Suppressor macrophage (primary cell): ENCODE measurements at regions not wholly inside any gene's neighbourhood (a gene's known extent, or its start where the extent isn't known, plus 50 kb on each side); places are given as distances from the start of the nearest gene placed in this dataset.

Source experiments
- DNase-seq, 4 experiments: peaks; one replicate each; pipeline ENCODE4 v3.0.0-alpha.2; 2020 to 2022

- DNase-seq: no peak
These were observed 130.6 kb upstream of the ATP6AP2 start for GRCh38 chrX:40449956-40450706.

- no peak for DNase-seq
These were observed 131.4 kb upstream of the ATP6AP2 start for GRCh38 chrX:40449396-40449795.

GRCh38 chrX:40448793-40449192 lies 132.0 kb upstream of the ATP6AP2 start:
- no peak for DNase-seq

GRCh38 chrX:40446921-40447320 lies 133.8 kb upstream of the ATP6AP2 start:
- no peak for DNase-seq

GRCh38 chrX:40445691-40446090 lies 135.1 kb upstream of the ATP6AP2 start:
- peak; percentile 41 to 65 (median 54) for DNase-seq

- no peak for DNase-seq
These were observed 135.8 kb upstream of the ATP6AP2 start for GRCh38 chrX:40444798-40445496.

- DNase-seq: no peak
These were observed 136.6 kb upstream of the ATP6AP2 start for GRCh38 chrX:40444133-40444532.

GRCh38 chrX:40440866-40441265 lies 139.9 kb upstream of the ATP6AP2 start:
- DNase-seq: no peak

GRCh38 chrX:40439625-40440532 lies 140.9 kb upstream of the ATP6AP2 start:
- DNase-seq: peak; percentile 30 to 64 (median 46)

- DNase-seq: no peak
These were observed 143.4 kb upstream of the ATP6AP2 start for GRCh38 chrX:40437348-40437747.

GRCh38 chrX:40434947-40435346 lies 145.8 kb upstream of the ATP6AP2 start:
- peak; percentile 6 to 48 (median 23) for DNase-seq

GRCh38 chrX:40434443-40434842 lies 146.3 kb upstream of the ATP6AP2 start:
- no peak for DNase-seq

- DNase-seq: no peak
These were observed 147.6 kb upstream of the ATP6AP2 start for GRCh38 chrX:40433160-40433559.

GRCh38 chrX:40424259-40424658 lies 156.5 kb upstream of the ATP6AP2 start:
- DNase-seq: peak in 2 of 4 experiments; percentile 14 to 39

GRCh38 chrX:40423299-40423698 lies 157.5 kb upstream of the ATP6AP2 start:
- DNase-seq: peak in 3 of 4 experiments; percentile 24 to 32 (median 27)

- no peak for DNase-seq
These were observed 158.7 kb upstream of the ATP6AP2 start for GRCh38 chrX:40422021-40422420.

GRCh38 chrX:40420899-40421729 lies 159.7 kb upstream of the ATP6AP2 start:
- DNase-seq: peak in 1 of 4 experiments; percentile 25

- DNase-seq: no peak
These were observed 162.0 kb upstream of the ATP6AP2 start for GRCh38 chrX:40418813-40419195.

- DNase-seq: no peak
These were observed 162.5 kb upstream of the ATP6AP2 start for GRCh38 chrX:40418146-40418812.

GRCh38 chrX:40415675-40416074 lies 165.1 kb upstream of the ATP6AP2 start:
- no peak for DNase-seq

GRCh38 chrX:40414335-40414734 lies 166.4 kb upstream of the ATP6AP2 start:
- no peak for DNase-seq
